ENCODE measurements at regions not wholly inside any gene's neighbourhood (a gene's known extent, or its start where the extent isn't known, plus 50 kb on each side); places are given as distances from the start of the nearest gene placed in this dataset.

DNA sequence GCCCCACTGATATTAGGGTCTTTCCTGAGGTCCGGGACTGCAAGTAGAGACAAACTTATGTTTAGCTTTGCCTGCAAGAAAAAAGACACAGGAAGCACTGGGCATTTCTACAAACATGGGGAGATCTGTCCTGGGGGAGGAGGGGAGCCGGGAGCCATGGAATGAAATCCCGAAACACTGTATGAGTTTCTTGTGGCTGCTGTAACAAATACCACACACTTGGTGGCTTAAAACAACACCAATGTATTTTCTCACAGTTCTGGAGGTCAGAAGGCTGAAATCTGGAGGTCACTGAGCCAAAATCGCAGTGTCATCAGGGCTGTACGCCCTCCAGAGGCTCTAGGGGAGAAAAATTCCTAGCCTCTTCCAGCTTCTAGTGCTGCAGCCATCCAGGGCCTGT, 114.0 kb upstream of the CHST15 start:
- DNase-seq (ENCODE audit: low spot score): no peak

DNA sequence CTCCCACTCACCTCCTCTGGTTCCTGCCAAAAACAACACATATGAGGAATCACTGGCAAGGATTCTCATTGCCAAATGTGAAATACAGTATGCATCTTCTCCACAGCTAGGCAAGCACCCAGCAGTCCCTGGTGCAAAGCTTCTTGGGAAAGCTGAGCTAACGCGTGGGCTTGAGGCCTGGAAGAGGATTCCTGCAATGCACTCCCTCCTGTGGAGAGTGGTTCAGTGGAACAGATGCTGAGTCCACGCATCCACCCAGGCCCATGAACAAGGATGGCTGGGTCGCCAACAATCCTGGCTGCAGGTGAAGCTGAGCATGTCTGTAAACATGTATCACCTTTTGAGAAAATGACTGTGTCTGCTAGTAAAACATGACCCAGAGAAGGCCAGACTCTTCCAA, 113.2 kb upstream of the CHST15 start:
- Histone ChIP-seq H3F3A (ENCODE audit: low read depth) (no peaks in the 10 kb centered on the region), H3K27me3 (no peaks in the 10 kb centered on the region), H3K4me1 (no peaks in the 10 kb centered on the region), H4K20me1 (ENCODE audit: low read depth) (no peaks in the 10 kb centered on the region), H3K4me3 (no peak overlapping the region), H2AFZ (replicated peaks) (no peak overlapping the region), H3K36me3 (no peaks in the 10 kb centered on the region), H3K27ac (no peak overlapping the region), H3K4me2 (no peak overlapping the region), H3K9me3 (ENCODE audit: low read depth) (no peaks in the 10 kb centered on the region), H3K79me2 (ENCODE audit: low read depth) (no peaks in the 10 kb centered on the region), H3K9ac (no peak overlapping the region)
- Mint-ChIP-seq H3K27ac (no peak overlapping the region), H3K4me1 (peaks cover 8% of the 10 kb centered on the region), H3K36me3 (no peaks in the 10 kb centered on the region), H3K4me3 (no peak overlapping the region), H3K27me3 (ENCODE audit: insufficient read depth, low read depth) (peaks cover 3% of the 10 kb centered on the region), H3K9me3 (peaks cover 22% of the 10 kb centered on the region)
- TF ChIP-seq, protein P1, sequence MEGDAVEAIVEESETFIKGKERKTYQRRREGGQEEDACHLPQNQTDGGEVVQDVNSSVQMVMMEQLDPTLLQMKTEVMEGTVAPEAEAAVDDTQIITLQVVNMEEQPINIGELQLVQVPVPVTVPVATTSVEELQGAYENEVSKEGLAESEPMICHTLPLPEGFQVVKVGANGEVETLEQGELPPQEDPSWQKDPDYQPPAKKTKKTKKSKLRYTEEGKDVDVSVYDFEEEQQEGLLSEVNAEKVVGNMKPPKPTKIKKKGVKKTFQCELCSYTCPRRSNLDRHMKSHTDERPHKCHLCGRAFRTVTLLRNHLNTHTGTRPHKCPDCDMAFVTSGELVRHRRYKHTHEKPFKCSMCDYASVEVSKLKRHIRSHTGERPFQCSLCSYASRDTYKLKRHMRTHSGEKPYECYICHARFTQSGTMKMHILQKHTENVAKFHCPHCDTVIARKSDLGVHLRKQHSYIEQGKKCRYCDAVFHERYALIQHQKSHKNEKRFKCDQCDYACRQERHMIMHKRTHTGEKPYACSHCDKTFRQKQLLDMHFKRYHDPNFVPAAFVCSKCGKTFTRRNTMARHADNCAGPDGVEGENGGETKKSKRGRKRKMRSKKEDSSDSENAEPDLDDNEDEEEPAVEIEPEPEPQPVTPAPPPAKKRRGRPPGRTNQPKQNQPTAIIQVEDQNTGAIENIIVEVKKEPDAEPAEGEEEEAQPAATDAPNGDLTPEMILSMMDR (IDR thresholded peaks at IDR 0.05): no peak
- TF ChIP-seq EZH2phosphoT487 (IDR thresholded peaks at IDR 0.05): no peak
- TF ChIP-seq EZH2 (IDR thresholded peaks at IDR 0.05): no peak
- DNase-seq (ENCODE audit: low spot score): no peak

More for the DNA sequence above, 114.0 kb upstream of the CHST15 start:
- Histone ChIP-seq H2AFZ (replicated peaks) (no peak overlapping the region), H3K36me3 (no peaks in the 10 kb centered on the region), H3K9ac (no peak overlapping the region), H3K4me1 (no peaks in the 10 kb centered on the region), H3K9me3 (ENCODE audit: low read depth) (no peaks in the 10 kb centered on the region), H3F3A (ENCODE audit: low read depth) (no peaks in the 10 kb centered on the region), H3K27ac (no peak overlapping the region), H4K20me1 (ENCODE audit: low read depth) (no peaks in the 10 kb centered on the region), H3K27me3 (no peaks in the 10 kb centered on the region), H3K4me3 (no peak overlapping the region), H3K79me2 (ENCODE audit: low read depth) (no peaks in the 10 kb centered on the region), H3K4me2 (no peak overlapping the region)
- Mint-ChIP-seq H3K4me3 (no peak overlapping the region), H3K4me1 (peaks cover 8% of the 10 kb centered on the region), H3K27ac (no peak overlapping the region), H3K27me3 (ENCODE audit: insufficient read depth, low read depth) (peaks cover under 1% of the 10 kb centered on the region), H3K36me3 (no peaks in the 10 kb centered on the region), H3K9me3 (peaks cover 22% of the 10 kb centered on the region)
- TF ChIP-seq EZH2 (IDR thresholded peaks at IDR 0.05) (no peak), EZH2phosphoT487 (IDR thresholded peaks at IDR 0.05) (no peak)
- TF ChIP-seq, protein P1 (IDR thresholded peaks at IDR 0.05): no peak

GRCh38 chr10:124205432-124205831, 112.0 kb upstream of the CHST15 start:
- Mint-ChIP-seq H3K4me1 (peaks cover 8% of the 10 kb centered on the region), H3K27me3 (ENCODE audit: insufficient read depth, low read depth) (peaks cover 3% of the 10 kb centered on the region), H3K36me3 (no peaks in the 10 kb centered on the region), H3K4me3 (no peak overlapping the region), H3K9me3 (peaks cover 19% of the 10 kb centered on the region), H3K27ac (no peak overlapping the region)
- no peak overlapping the region for H3K4me3 ChIP-seq
- H3F3A ChIP-seq (ENCODE audit: low read depth): no peaks in the 10 kb centered on the region
- H3K36me3 ChIP-seq: no peaks in the 10 kb centered on the region
- TF ChIP-seq EZH2 (IDR thresholded peaks at IDR 0.05): no peak
- TF ChIP-seq, protein P1 (IDR thresholded peaks at IDR 0.05): no peak
- TF ChIP-seq EZH2phosphoT487 (IDR thresholded peaks at IDR 0.05): no peak
- no peaks in the 10 kb centered on the region for H4K20me1 ChIP-seq (ENCODE audit: low read depth)
- H2AFZ ChIP-seq (replicated peaks): no peak overlapping the region
- no peaks in the 10 kb centered on the region for H3K9me3 ChIP-seq (ENCODE audit: low read depth)
- no peaks in the 10 kb centered on the region for H3K27me3 ChIP-seq
- DNase-seq (ENCODE audit: low spot score): no peak
- H3K79me2 ChIP-seq (ENCODE audit: low read depth): no peaks in the 10 kb centered on the region
- no peaks in the 10 kb centered on the region for H3K4me1 ChIP-seq
- H3K9ac ChIP-seq: no peak overlapping the region
- no peak overlapping the region for H3K27ac ChIP-seq
- H3K4me2 ChIP-seq: no peak overlapping the region
